Heart right ventricle (tissue), 16 donors: ENCODE measurements at regions not wholly inside any gene's neighbourhood (a gene's known extent, or its start where the extent isn't known, plus 50 kb on each side); places are given as distances from the start of the nearest gene placed in this dataset.

Experiments used
- ATAC-seq, 8 donors: fragments of 200-7000 bp; cut with Tn5 transposase; one replicate each; pipeline ENCODE4 v1.9.1; 2020; ENCODE audit warnings: mild to moderate bottlenecking in 8 of 8, moderate library complexity in 8 of 8, moderate number of reproducible peaks in 1 of 8
- DNase-seq, 2 donors: peaks; one replicate each; pipeline ENCODE4 v3.0.0-alpha.2; 2020
- H3K27ac ChIP-seq, 10 donors: fragments of 200-600 bp; sonication (generic) in 2 of 10; one replicate each; pipeline versions ENCODE4 v1.5.0 to v1.8.0; 2020 to 2022; ENCODE audit warnings: mild to moderate bottlenecking in 3 of 10
- H3K27me3 ChIP-seq, 7 donors: fragments of 200-600 bp; one replicate each; pipeline ENCODE4 v1.8.0; 2021 to 2022; ENCODE audit warnings: mild to moderate bottlenecking in 2 of 7
- H3K36me3 ChIP-seq, 9 donors: fragments of 200-600 bp; sonication (generic) in 1 of 9; one replicate each; pipeline versions ENCODE4 v1.5.0 to v1.8.0; 2020 to 2022; ENCODE audit warnings: mild to moderate bottlenecking in 2 of 9
- H3K4me1 ChIP-seq, 9 donors: fragments of 200-600 bp; sonication (generic) in 1 of 9; one replicate each; pipeline versions ENCODE4 v1.5.0 to v1.8.0; 2020 to 2022; ENCODE audit warnings: mild to moderate bottlenecking in 4 of 9
- H3K4me3 ChIP-seq, 10 donors: fragments of 200-600 bp; sonication (generic) in 2 of 10; one replicate each; pipeline versions ENCODE4 v1.5.0 to v1.8.0; 2020 to 2022; ENCODE audit warnings: mild to moderate bottlenecking in 7 of 10, moderate library complexity in 2 of 10
- H3K9me3 ChIP-seq, 11 donors: fragments of 200-600 bp in 10 of 11; sonication (generic) in 2 of 11; one replicate each; pipeline versions ENCODE4 v1.5.0 to v1.8.0; 2013 to 2022; ENCODE audit warnings: mild to moderate bottlenecking in 2 of 11, control low read depth in 1 of 11, moderate library complexity in 1 of 11
- CTCF ChIP-seq, 9 donors: fragments of 200-600 bp; sonication (generic) in 2 of 9; IDR thresholded peaks; one replicate each; pipeline versions ENCODE4 v1.5.0 to v1.8.0; 2021 to 2022; ENCODE audit warnings: antibody characterized with exemption in 9 of 9, mild to moderate bottlenecking in 5 of 9, moderate library complexity in 1 of 9
- WGBS, 2 donors: extraction: QIAGEN DNeasy Blood & Tissue Kit; methylation state at CpG; one replicate each; pipeline ENCODE4 v1.1.7; 2013; ENCODE audit warnings: inconsistent platforms in 1 of 2; 5-methylcytosine and 5-hydroxymethylcytosine counted together
- intact Hi-C, 10 donors: fragments of 100-400 bp; cut with DNase I; formaldehyde crosslinking; loops; one replicate each; pipeline versions ENCODE4 v1.11.1 to v1.14.2; 2022
- donor health status: Arrhythmogenic right ventricular cardiomyopathy.
- donor health status: ischemic (EF 13 %, LVEDD 7.1; RV severe dilation, severe dysfunction).
- donor health status: healthy with polysubstance abuse.
- donor health status: DM: no; HTN: yes; CAD: no.
- donor health status: DM: no; HTN: no; CAD: no.
- donor health status: ischemic (EF 25% LVEDD 6.9; RV normal size, moderate dysfunction).
- donor health status: ischemic (EF 25% LVEDD 5.7; RV mildly dilated, moderate dysfunction).
- donor health status: healthy.
- donor health status: DM: yes; HTN: yes; CAD: no.
- donor health status: Ischemic cardiomyopathy.
- donor health status: ischemic (EF 35%, LVEDD 5.7; RV mildly dilated, moderate dysfunction).
- donor health status: nonischemic (EF 11% LVEDD 7.7; RV severe dilation, severe dysfunction).
- donor health status: DM: yes; HTN: yes; CAD: no.
- donor health status: PGD.
- donor health status: ischemic (EF 29% LVEDD 5.4; RV normal size, mild dysfunction).
- donor health status: nonischemic (EF 23%, LVEDD 6.1; RV moderate dilation, normal function).

GRCh38 chr7:35545831-35546230 lies 149.1 kb downstream of the HERPUD2 start:
- no peak overlapping the region for H3K4me3 ChIP-seq
- no peak for DNase-seq
- no peak for TF ChIP-seq CTCF (IDR thresholded peaks at IDR 0.05)
- peaks cover 0 to 16% (median 0%) of the 10 kb centered on the region in 7 donors for H3K27me3 ChIP-seq
- H3K27ac ChIP-seq = no peak overlapping the region
- H3K9me3 ChIP-seq = no peaks in the 10 kb centered on the region
- no peaks in the 10 kb centered on the region for H3K36me3 ChIP-seq
- no peak for ATAC-seq
- H3K4me1 ChIP-seq = no peaks in the 10 kb centered on the region
- WGBS, 2 donors = 73 to 75% methylated on average over 5 of the region's 5 CpGs
- intact Hi-C loops = no loop called here

GRCh38 chr7:35544028-35544742 lies 150.8 kb downstream of the HERPUD2 start:
- Histone ChIP-seq H3K9me3 (no peaks in the 10 kb centered on the region), H3K27ac (no peak overlapping the region), H3K4me3 (no peak overlapping the region), H3K27me3 (peaks cover 0 to 15% (median 4%) of the 10 kb centered on the region in 7 donors), H3K36me3 (no peaks in the 10 kb centered on the region), H3K4me1 (no peaks in the 10 kb centered on the region)
- TF ChIP-seq CTCF (IDR thresholded peaks at IDR 0.05) = no peak
- WGBS, 2 donors = 82 to 86% methylated on average over 7 of the region's 7 CpGs
- ATAC-seq = no peak
- no peak for DNase-seq
- intact Hi-C loops = no loop called here

GRCh38 chr7:35537067-35538023 lies 157.6 kb downstream of the HERPUD2 start:
- TF ChIP-seq CTCF (IDR thresholded peaks at IDR 0.05) = peak; percentile 81 to 97 (median 94)

GRCh38 chr7:35536396-35536826 lies 158.5 kb downstream of the HERPUD2 start:
- no peaks in the 10 kb centered on the region for H3K9me3 ChIP-seq
- no peak for TF ChIP-seq CTCF (IDR thresholded peaks at IDR 0.05)
- no peak overlapping the region for H3K27ac ChIP-seq
- H3K4me3 ChIP-seq = no peak overlapping the region
- WGBS, 2 donors = 64 to 69% methylated on average over 11 of the region's 11 CpGs
- H3K4me1 ChIP-seq = peaks cover 0 to 12% (median 7%) of the 10 kb centered on the region in 9 donors
- peak in 4 of 8 donors; percentile 5 to 31 (median 19) for ATAC-seq
- no peaks in the 10 kb centered on the region for H3K36me3 ChIP-seq
- peaks cover 0 to 8% (median 4%) of the 10 kb centered on the region in 7 donors for H3K27me3 ChIP-seq
- intact Hi-C loops = loop anchor here in 8 of 10 donors (5.0 to 10.0 kb wide), 7 partner anchors 114 to 712 kb away; partner anchors contain the start of gene TBX20 (in 1 of the 8)
- no peak for DNase-seq

More at GRCh38 chr7:35537067-35538023, 157.6 kb downstream of the HERPUD2 start:
- Histone ChIP-seq H3K9me3 (no peaks in the 10 kb centered on the region), H3K4me3 (peak overlapping the region in 9 of 10 donors; percentile 33 to 55 (median 51)), H3K27me3 (peaks cover 0 to 8% (median 4%) of the 10 kb centered on the region in 7 donors), H3K4me1 (peaks cover 0 to 12% (median 7%) of the 10 kb centered on the region in 9 donors), H3K27ac (no peak overlapping the region), H3K36me3 (no peaks in the 10 kb centered on the region)
- ATAC-seq = peak; percentile 96 to 98 (median 97)
- intact Hi-C loops = loop anchor here in 8 of 10 donors (5.0 to 10.0 kb wide), 7 partner anchors 115 to 713 kb away; partner anchors contain the start of gene TBX20 (in 1 of the 8)
- DNase-seq = peak; percentile 75 to 84
- whole genome bisulfite sequencing, 2 donors = 4 to 6% methylated on average over 43 of the region's 43 CpGs
